Hepatic stellate cell (primary cell): ENCODE measurements at regions not wholly inside any gene's neighbourhood (a gene's known extent, or its start where the extent isn't known, plus 50 kb on each side); places are given as distances from the start of the nearest gene placed in this dataset.

Source experiments
- DNase-seq: peaks from one replicate; pipeline ENCODE4 v3.0.0; 2011; ENCODE audit warnings: low spot score

- DNase-seq = no peak
Observed at GRCh38 chr21:35896060-35896459, 164.3 kb downstream of the SETD4 start.

DNA sequence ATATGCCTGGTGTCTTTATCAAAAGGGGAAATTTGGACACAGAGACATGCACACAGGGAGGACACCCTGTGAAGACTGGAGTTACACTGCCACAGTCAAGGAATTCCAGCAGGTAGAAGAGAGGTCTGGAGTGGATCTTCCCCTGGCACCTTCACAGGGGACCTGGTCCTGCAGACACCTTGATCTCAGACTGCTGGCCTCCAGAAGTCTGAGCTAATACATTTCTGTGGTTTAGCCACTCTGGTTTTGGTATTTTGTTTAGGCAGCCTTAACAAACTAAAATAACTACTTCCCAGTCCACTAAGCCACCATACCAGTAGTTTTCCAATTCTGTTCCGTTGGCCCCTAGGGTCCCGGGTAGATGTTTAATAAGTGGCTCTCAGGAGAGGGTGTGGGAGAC, 164.7 kb downstream of the SETD4 start:
- no peak for DNase-seq

DNA sequence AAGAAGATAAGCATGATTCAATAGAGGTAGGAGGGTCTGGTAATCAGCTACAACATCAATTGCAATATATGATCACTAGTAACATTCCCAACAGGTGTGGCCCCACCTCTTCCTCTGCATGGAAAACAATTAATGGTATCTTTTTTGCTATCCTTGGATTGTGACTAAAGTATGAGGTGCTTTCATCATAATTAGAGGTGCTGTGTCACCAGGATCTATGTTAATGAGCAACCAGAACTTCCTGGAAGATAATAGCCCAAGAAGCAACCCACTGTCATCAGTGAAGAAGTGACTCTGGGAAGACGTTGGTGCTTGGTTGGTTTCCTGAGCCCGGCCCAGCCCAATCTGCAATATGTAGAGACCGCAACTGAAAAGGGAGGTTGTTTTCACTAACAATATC, 167.2 kb downstream of the SETD4 start:
- no peak for DNase-seq

- DNase-seq = no peak
Observed at GRCh38 chr21:35886887-35887286, 173.4 kb downstream of the SETD4 start.

DNA sequence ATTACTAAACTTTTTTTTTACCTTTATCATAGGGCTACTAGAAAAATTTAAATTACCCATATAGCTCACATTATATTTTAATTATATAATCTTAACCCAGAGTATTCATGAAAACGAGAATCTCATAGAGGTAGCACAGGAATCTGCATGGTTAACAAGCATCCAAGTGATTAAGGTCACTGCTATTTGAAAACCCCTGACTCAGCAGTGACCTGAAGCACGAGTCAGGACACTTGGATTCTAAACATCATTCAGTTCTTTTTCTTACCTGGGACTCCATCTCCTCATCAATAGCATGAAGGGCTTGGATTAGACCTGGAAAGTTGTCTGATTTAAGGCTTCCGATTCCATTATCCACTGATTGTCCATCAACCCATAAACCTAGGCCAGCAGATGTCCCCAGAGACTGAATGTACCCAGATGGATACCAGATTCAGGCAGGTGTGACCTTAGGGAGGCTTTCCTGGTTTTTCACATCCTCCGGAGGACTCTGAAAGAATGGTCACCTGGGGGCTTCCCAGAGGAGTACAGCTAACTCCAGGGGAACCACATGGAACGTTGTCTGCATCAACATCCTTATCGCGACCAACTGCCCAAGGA, 174.3 kb downstream of the SETD4 start:
- no peak for DNase-seq

GRCh38 chr21:35882791-35883240, 177.5 kb downstream of the SETD4 start:
- DNase-seq = peak; percentile 9

GRCh38 chr21:35873441-35873840, 186.9 kb downstream of the SETD4 start:
- DNase-seq = no peak

GRCh38 chr21:35871906-35872305, 188.4 kb downstream of the SETD4 start:
- DNase-seq = no peak

DNA sequence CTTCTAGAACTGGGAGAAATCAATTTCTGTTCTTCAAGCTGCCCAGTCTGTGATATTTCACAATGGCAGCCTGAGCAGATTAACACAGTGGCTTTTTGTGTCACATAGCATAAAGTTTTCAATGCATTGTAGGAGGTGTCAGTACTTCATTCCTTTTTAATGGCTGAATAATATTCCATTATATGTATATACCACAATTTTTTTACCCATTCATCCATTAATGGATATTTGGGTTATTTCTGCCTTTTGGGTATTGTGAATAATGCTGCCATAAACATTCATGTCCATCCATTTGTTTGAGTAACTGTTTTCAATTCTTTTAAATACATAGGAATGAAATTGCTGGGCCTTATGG, 191.5 kb downstream of the SETD4 start:
- no peak for DNase-seq

GRCh38 chr21:35868005-35868868, 192.1 kb downstream of the SETD4 start:
- DNase-seq = no peak

GRCh38 chr21:35864039-35864438, 196.3 kb downstream of the SETD4 start:
- DNase-seq = no peak

GRCh38 chr21:35862969-35863368, 197.4 kb downstream of the SETD4 start:
- no peak for DNase-seq

- no peak for DNase-seq
Observed at GRCh38 chr21:35861661-35862060, 198.7 kb downstream of the SETD4 start.

DNA sequence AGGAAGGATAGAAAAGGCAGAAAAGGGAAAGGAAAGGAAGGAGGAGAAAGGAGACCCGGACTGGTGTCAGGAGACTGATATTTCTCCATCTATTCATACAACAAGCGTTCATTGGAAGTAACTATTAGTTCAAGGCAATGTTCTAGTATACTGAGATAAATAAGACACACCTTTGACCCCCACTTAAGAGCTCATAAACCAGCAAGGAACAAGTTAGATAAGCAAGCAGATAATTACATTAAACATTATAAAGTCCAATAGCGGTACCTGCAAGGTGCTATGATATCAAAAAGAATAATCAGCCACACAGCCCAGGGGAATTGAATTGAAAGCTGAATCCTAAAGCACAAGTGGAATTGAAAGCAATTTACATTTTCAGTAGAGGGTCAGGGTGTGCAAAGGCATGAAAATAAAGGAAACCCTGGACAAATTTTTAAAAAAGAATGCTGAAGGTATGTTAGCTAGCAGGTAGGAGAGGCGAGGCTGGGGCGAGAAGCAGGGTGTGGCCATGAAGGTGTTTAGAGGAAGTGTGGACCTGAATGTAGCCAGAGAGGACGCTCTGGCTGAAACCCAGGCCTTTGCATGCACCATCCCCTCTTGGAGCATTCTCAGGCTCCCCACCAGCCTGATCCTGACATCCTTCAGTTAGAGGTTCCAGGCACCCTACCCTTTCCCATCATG, 200.0 kb downstream of the SETD4 start:
- no peak for DNase-seq

- no peak for DNase-seq
Observed at GRCh38 chr21:35859677-35860076, 200.6 kb downstream of the SETD4 start.

- DNase-seq = no peak
Observed at GRCh38 chr21:35857095-35857494, 203.2 kb downstream of the SETD4 start.

GRCh38 chr21:35855484-35855883, 204.8 kb downstream of the SETD4 start:
- peak; percentile 22 for DNase-seq

DNA sequence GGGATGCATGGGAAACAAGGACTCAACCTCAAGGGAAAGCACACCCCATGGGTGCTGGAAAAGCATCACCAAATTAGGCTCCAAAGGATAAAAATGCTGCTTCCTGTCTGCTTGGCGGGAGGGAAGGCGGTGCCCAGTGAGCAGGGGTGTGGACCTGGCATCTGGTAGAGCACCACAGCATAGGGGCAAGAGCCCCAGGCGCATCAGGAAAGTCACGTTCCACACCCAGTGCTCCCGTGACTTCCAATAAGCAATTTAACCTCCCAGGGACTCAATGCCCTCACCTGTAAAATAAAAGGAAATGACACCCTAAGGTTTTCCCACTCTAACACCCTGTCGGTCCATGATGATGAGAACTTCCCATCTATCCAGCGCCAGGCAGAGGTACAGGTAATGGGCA, 206.0 kb downstream of the SETD4 start:
- no peak for DNase-seq

DNA sequence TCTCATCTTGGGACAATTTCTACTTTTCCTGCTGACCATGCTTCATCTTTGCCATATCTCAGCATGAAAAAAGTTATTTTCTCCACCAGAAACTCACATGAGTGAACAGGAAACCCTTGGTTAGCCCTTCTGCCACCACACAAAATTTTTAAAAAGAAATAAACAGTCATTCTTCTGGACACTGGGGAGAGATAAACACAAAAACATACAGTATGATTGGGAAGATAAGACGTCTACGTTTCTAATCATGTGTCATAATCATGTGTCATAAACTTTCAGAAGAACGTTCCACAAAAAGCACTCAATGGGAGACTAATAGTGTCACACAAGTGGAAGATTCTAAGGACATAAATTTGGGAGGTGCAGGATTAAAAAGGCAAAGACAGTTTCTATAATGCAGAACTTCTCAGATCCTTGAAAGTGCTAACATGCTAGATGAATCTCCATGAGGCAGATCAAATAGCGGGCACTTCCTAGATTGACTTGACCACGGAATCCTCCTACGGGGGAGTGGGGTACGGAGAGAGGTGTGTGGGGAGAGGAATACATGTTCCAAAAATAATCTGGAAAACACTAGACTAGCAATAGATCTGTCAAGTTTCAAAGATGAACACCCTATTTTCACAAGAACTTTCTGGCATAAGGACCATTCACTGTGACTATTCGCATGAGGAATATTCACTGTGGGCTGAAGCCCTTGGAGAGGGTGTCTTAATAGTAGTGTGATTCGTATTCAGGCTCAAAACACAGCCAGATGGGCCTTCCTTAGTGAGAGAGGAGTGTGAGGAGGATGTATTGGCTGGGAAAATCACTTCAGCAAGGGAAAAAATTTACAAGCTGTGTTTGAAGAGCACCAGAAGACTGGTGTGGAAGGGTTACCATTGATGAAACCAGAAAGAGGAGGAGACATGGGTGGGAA, 206.7 kb downstream of the SETD4 start:
- DNase-seq = peak; percentile 24

DNA sequence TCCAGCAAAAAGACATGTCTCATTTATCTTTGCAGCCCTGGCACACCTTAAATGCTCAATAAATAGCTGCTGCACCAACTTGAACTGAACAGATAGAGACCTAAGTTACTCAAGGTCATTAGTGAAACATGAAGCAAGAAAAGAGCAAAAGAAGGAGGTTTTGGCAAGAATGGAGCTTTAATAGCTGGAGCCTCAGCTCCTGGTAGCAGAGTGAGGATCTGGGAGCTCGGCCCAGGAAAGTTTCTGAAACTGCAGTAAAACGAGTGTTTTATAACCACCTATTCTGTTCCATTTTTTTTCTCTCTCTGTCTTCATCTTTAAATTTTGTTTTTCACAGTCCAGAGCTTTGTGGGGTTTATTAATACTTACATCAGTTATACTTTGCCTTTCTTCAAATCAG, 207.5 kb downstream of the SETD4 start:
- DNase-seq = no peak

DNA sequence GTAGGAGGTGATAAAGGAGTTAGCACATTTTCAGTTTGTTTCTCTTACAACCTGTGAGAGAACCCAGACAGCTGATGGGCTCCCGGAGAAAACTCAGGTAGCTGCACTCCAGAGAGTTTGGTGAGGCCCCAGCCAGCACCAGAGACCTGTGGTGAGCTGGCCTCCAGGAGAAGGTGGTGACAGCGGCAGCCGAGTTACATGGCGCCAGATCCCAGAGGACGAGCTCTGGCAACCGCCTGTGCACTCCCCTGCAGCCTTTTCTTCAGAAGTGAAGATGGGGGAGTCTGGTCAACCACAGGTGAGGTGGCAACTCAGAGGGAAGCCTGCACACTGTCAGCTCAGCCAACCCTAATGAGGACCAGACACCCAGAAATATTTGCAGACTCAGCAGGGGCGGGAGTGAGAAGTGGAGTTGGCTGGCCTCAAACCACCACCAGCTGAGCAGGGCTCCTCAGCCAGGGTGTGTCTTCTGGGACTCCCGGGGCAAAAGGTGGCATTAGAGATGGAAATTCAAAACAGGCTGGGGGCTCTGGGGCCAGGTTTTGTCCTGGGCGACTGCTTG, 209.7 kb downstream of the SETD4 start:
- no peak for DNase-seq

- peak; percentile 69 for DNase-seq
Observed at GRCh38 chr21:35850029-35850428, 210.3 kb downstream of the SETD4 start.
